Neural cell (in vitro differentiated cells): ENCODE measurements at regions not wholly inside any gene's neighbourhood (a gene's known extent, or its start where the extent isn't known, plus 50 kb on each side); places are given as distances from the start of the nearest gene placed in this dataset.

Experiments used
- EZH2 ChIP-seq: fragments of 200-600, 300-800 bp; shearing (Covaris generic), sonication (generic); IDR thresholded peaks from 2 replicates; pipeline ENCODE4 v1.6.1; 2014; ENCODE audit warnings: antibody characterized with exemption, low read length, borderline replicate concordance, mild to moderate bottlenecking; ENCODE audit not compliant: insufficient read depth, poor library complexity, severe bottlenecking
- POLR2AphosphoS5 ChIP-seq: IDR thresholded peaks from 2 replicates; pipeline ENCODE4 v1.6.1; 2012

- TF ChIP-seq EZH2 (no peak), POLR2AphosphoS5 (no peak)
Observed at GRCh38 chr3:162168715-162169114, 672.1 kb downstream of the OTOL1 start.
